Cardiac muscle cell (in vitro differentiated cells and primary cell): ENCODE measurements at regions not wholly inside any gene's neighbourhood (a gene's known extent, or its start where the extent isn't known, plus 50 kb on each side); places are given as distances from the start of the nearest gene placed in this dataset.

Source experiments
- DNase-seq, 2 donors: peaks; one replicate each; pipeline versions ENCODE4 v3.0.0 to v3.0.0-alpha.2; 2010 to 2017; ENCODE audit warnings: low read depth in 1 of 2, low spot score in 1 of 2
- H3K27ac ChIP-seq: fragments of 200-600 bp; sonication (generic); 2 replicates; pipeline ENCODE4 v1.5.1; 2016
- H3K27me3 ChIP-seq: fragments of 200-600 bp; sonication (generic); 2 replicates; pipeline ENCODE4 v1.6.0; 2016; ENCODE audit warnings: control low read depth
- H3K36me3 ChIP-seq: fragments of 200-600 bp; sonication (generic); 2 replicates; pipeline ENCODE4 v1.5.1; 2016; ENCODE audit warnings: control low read depth
- H3K4me1 ChIP-seq: fragments of 200-600 bp; sonication (generic); 2 replicates; pipeline ENCODE4 v1.8.1; 2017; ENCODE audit warnings: low read depth, mild to moderate bottlenecking, mixed run types
- H3K4me3 ChIP-seq: fragments of 200-600 bp; sonication (generic); 2 replicates; pipeline ENCODE4 v1.5.1; 2016; ENCODE audit warnings: mild to moderate bottlenecking
- H3K9me3 ChIP-seq: fragments of 200-600 bp; sonication (generic); 2 replicates; pipeline ENCODE4 v1.5.1; 2017; ENCODE audit warnings: low read depth, mild to moderate bottlenecking, control low read depth
- CTCF ChIP-seq: IDR thresholded peaks from 2 replicates; pipeline ENCODE4 v1.5.1; 2012; ENCODE audit warnings: low read depth, mild to moderate bottlenecking, low read length

- Histone ChIP-seq H3K4me1 (peaks cover 15% of the 10 kb centered on the region), H3K9me3 (no peaks in the 10 kb centered on the region), H3K4me3 (no peak overlapping the region), H3K27ac (no peak overlapping the region), H3K36me3 (no peaks in the 10 kb centered on the region), H3K27me3 (no peaks in the 10 kb centered on the region)
- TF ChIP-seq CTCF = no peak
- no peak for DNase-seq
Observed at GRCh38 chr6:15827496-15828255, 164.8 kb upstream of the DTNBP1 start.

DNA sequence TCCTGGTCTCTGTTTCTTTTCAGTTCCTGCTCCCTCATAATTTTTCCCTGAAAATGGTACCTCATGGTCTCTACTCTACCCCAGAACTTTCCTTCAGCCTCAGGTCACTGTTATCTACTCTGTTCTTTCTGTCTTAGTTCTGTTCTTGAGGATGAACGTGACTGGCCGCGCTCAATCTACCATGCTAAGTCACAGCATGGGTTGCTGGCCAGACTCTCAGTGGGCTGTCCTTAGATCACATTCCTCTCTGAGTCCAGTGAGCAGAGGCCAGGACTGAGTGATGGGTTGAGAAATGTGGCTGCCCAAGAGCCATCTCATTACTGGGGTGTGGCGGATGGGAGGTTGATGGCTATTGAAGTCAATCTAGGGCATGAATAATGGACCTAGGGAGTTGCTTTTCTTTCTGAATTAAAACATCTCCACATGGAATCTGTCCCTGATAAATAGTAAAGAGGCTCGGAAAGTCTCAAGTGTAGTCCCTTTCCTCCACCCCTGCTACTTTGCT, 164.0 kb upstream of the DTNBP1 start:
- no peak overlapping the region for H3K4me3 ChIP-seq
- H3K27me3 ChIP-seq = no peaks in the 10 kb centered on the region
- H3K4me1 ChIP-seq = peaks cover 15% of the 10 kb centered on the region
- H3K9me3 ChIP-seq = no peaks in the 10 kb centered on the region
- no peak for DNase-seq
- H3K27ac ChIP-seq = no peak overlapping the region
- no peaks in the 10 kb centered on the region for H3K36me3 ChIP-seq
- TF ChIP-seq CTCF = no peak

GRCh38 chr6:15825332-15825930, 162.6 kb upstream of the DTNBP1 start:
- no peaks in the 10 kb centered on the region for H3K36me3 ChIP-seq
- no peak for DNase-seq
- H3K4me3 ChIP-seq = no peak overlapping the region
- no peaks in the 10 kb centered on the region for H3K27me3 ChIP-seq
- no peak for TF ChIP-seq CTCF
- H3K4me1 ChIP-seq = peaks cover 15% of the 10 kb centered on the region
- H3K27ac ChIP-seq = no peak overlapping the region
- H3K9me3 ChIP-seq = no peaks in the 10 kb centered on the region

GRCh38 chr6:15824811-15825210, 162.0 kb upstream of the DTNBP1 start:
- no peak for TF ChIP-seq CTCF

DNA sequence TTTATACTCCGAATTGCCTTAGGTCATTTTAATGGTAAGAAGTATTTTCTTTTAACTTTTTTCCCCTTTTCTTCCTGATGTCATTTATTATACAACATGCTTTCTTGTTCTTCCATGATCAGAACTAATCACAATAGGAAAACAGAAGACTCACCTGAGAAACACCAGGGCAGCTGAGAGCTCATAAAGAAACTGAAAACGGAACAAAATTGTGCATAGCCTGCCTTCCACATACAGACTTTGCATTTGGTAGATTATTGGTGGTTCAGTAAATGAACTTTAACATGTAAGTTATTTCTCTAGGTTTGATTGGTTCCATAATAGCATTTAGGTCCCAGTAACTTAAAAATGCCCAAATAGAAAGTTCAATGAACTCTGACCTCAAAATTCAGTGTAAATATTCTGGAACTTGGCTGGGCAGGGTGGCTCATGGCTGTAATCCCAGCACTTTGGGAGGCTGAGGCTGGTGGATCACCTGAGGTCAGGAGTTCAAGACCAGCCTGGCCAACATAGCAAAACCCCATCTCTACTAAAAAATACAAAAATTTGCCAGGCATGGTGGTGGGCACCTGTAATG, 161.1 kb upstream of the DTNBP1 start:
- no peak for DNase-seq
- peaks cover 15% of the 10 kb centered on the region for H3K4me1 ChIP-seq
- H3K9me3 ChIP-seq = no peaks in the 10 kb centered on the region
- no peaks in the 10 kb centered on the region for H3K27me3 ChIP-seq
- H3K36me3 ChIP-seq = no peaks in the 10 kb centered on the region
- H3K27ac ChIP-seq = peak overlapping the region; percentile 50
- TF ChIP-seq CTCF = no peak
- no peak overlapping the region for H3K4me3 ChIP-seq

More at GRCh38 chr6:15824811-15825210, 162.0 kb upstream of the DTNBP1 start:
- H3K9me3 ChIP-seq = no peaks in the 10 kb centered on the region
- no peak overlapping the region for H3K27ac ChIP-seq
- peaks cover 15% of the 10 kb centered on the region for H3K4me1 ChIP-seq
- no peaks in the 10 kb centered on the region for H3K27me3 ChIP-seq
- DNase-seq = no peak
- H3K36me3 ChIP-seq = no peaks in the 10 kb centered on the region
- H3K4me3 ChIP-seq = no peak overlapping the region
